B cell (primary cell): ENCODE measurements at regions not wholly inside any gene's neighbourhood (a gene's known extent, or its start where the extent isn't known, plus 50 kb on each side); places are given as distances from the start of the nearest gene placed in this dataset.
A peak's percentile ranks its signal among the peaks of the same experiment; 100 is the strongest.

ENCODE experiments used
- ATAC-seq: fragments of 200-7000 bp; cut with Tn5 transposase; one replicate; pipeline ENCODE4 v1.10.0; 2021; ENCODE audit warnings: low read depth, mild to moderate bottlenecking, moderate number of reproducible peaks, moderate library complexity
- CTCF ChIA-PET: fragments of 350-600 bp; sonication (Branson Sonifier 250); formaldehyde crosslinking; loops from one replicate; lab custom pipeline; 2021; ENCODE audit warnings: antibody characterized with exemption, inconsistent platforms; lab: Charles Lee
- POLR2A ChIA-PET: fragments of 350-600 bp; sonication (Branson Sonifier 250); formaldehyde crosslinking; loops from one replicate; lab custom pipeline; 2021; ENCODE audit warnings: antibody characterized with exemption; lab: Charles Lee
- DNase-seq: peaks from one replicate; pipeline ENCODE4 v3.0.0; 2013
- H2AFZ ChIP-seq: 2 replicates; pipeline ENCODE4 v1.6.1; 2012; ENCODE audit warnings: mild to moderate bottlenecking, low read depth, low read length; ENCODE audit not compliant: insufficient read depth, poor library complexity, severe bottlenecking
- H3K27ac ChIP-seq, 2 donors: 1 replicate in 1 of 2; 2 replicates in 1 of 2; pipeline ENCODE4 v1.5.1; 2012 to 2013; ENCODE audit warnings: low read length in 2 of 2, mild to moderate bottlenecking in 2 of 2, moderate library complexity in 1 of 2
- H3K27me3 ChIP-seq, 4 experiments: fragments of 200-600 bp in 1 of 4; sonication (generic) in 1 of 4; replicated peaks in 1 of 4; 1 replicate in 2 of 4; 2 replicates in 2 of 4; pipeline versions ENCODE4 v1.6.1 to v1.7.0; 2013 to 2016; ENCODE audit warnings: low read length in 3 of 4, mild to moderate bottlenecking in 2 of 4, mixed read lengths in 1 of 4, moderate library complexity in 1 of 4; ENCODE audit not compliant: insufficient read depth in 4 of 4, control insufficient read depth in 3 of 4; ENCODE audit errors: control extremely low read depth in 1 of 4
- H3K36me3 ChIP-seq, 2 experiments: replicated peaks in 1 of 2; 1 replicate in 1 of 2; 2 replicates in 1 of 2; pipeline versions ENCODE4 v1.6.1 to v1.7.1; 2013; ENCODE audit warnings: low read length in 1 of 2; ENCODE audit not compliant: insufficient read depth in 2 of 2, control insufficient read depth in 1 of 2; ENCODE audit errors: control extremely low read depth in 1 of 2, extremely low read depth in 1 of 2
- H3K4me1 ChIP-seq, 2 donors: fragments of 200-600 bp in 1 of 2; sonication (generic) in 1 of 2; 1 replicate in 1 of 2; 2 replicates in 1 of 2; pipeline versions ENCODE4 v1.5.1 to v1.6.1; 2013 to 2017; ENCODE audit warnings: low read length in 2 of 2; ENCODE audit not compliant: control insufficient read depth in 2 of 2, insufficient read depth in 2 of 2
- H3K4me2 ChIP-seq: replicated peaks from 2 replicates; pipeline ENCODE3; 2012; ENCODE audit warnings: mild to moderate bottlenecking, low read depth, low read length; ENCODE audit not compliant: poor library complexity, severe bottlenecking
- H3K4me3 ChIP-seq, 5 experiments: fragments of 200-600 bp in 1 of 5; sonication (generic) in 1 of 5; 1 replicate in 3 of 5; 2 replicates in 2 of 5; pipeline versions ENCODE4 v1.5.1 to v1.7.0; 2011 to 2016; ENCODE audit warnings: low read length in 4 of 5, mild to moderate bottlenecking in 4 of 5, low read depth in 2 of 5, control low read depth in 1 of 5, moderate library complexity in 1 of 5; ENCODE audit not compliant: insufficient read depth in 1 of 5; ENCODE audit errors: control extremely low read depth in 1 of 5, extremely low read depth in 1 of 5
- H3K79me2 ChIP-seq: fragments of 200-600 bp; sonication (generic); one replicate; pipeline ENCODE4 v1.6.0; 2016; ENCODE audit warnings: low read length; ENCODE audit not compliant: control insufficient read depth, insufficient read depth
- H3K9ac ChIP-seq: fragments of 200-600 bp; sonication (generic); 2 replicates; pipeline ENCODE4 v1.6.1; 2017; ENCODE audit warnings: mild to moderate bottlenecking, low read length, moderate library complexity
- H3K9me3 ChIP-seq, 3 donors: one replicate each; pipeline versions ENCODE4 v1.6.1 to v1.7.1; 2013; ENCODE audit warnings: low read length in 2 of 3; ENCODE audit not compliant: control insufficient read depth in 2 of 3, insufficient read depth in 1 of 3; ENCODE audit errors: control extremely low read depth in 1 of 3
- H4K20me1 ChIP-seq: 2 replicates; pipeline ENCODE4 v1.6.0; 2012; ENCODE audit warnings: mild to moderate bottlenecking, low read length; ENCODE audit not compliant: insufficient read depth, control insufficient read depth, poor library complexity, severe bottlenecking
- H3K27ac Mint-ChIP-seq: one replicate; pipeline ENCODE4 v1.8.0; 2021; ENCODE audit warnings: mixed read lengths
- H3K27me3 Mint-ChIP-seq: one replicate; pipeline ENCODE4 v1.8.0; 2021; ENCODE audit warnings: mixed read lengths
- H3K4me1 Mint-ChIP-seq: one replicate; pipeline ENCODE4 v1.8.0; 2021; ENCODE audit warnings: mixed read lengths
- H3K4me3 Mint-ChIP-seq: one replicate; pipeline ENCODE4 v1.8.0; 2021; ENCODE audit warnings: mixed read lengths
- H3K9me3 Mint-ChIP-seq: one replicate; pipeline ENCODE4 v1.8.0; 2022; ENCODE audit warnings: mixed read lengths; ENCODE audit not compliant: insufficient read depth
- EZH2 ChIP-seq: IDR thresholded peaks from 2 replicates; pipeline ENCODE4 v1.6.1; 2012; ENCODE audit warnings: borderline replicate concordance, low read depth, mild to moderate bottlenecking, moderate library complexity, low read length; ENCODE audit not compliant: insufficient read depth, poor library complexity, severe bottlenecking
- WGBS: methylation state at CpG from one replicate; pipeline ENCODE4 v1.1.5; 2013; ENCODE audit warnings: missing lambda C conversion rate; ENCODE audit not compliant: insufficient coverage; 5-methylcytosine and 5-hydroxymethylcytosine counted together
- intact Hi-C: fragments of 100-400 bp; cut with micrococcal nuclease; formaldehyde crosslinking; loops from one replicate; pipeline ENCODE4 v1.10.0; 2022
- TF ChIP-seq, protein P1 (sequence below): fragments of 200-600 bp; IDR thresholded peaks from one replicate; pipeline ENCODE4 v1.8.0; 2022; ENCODE audit warnings: antibody characterized with exemption, mild to moderate bottlenecking

GRCh38 chr5:89733772-89734171 is 675.8 kb downstream of the CETN3 start:
- Mint-ChIP-seq H3K4me3 (no peak overlapping the region), H3K27me3 (no peaks in the 10 kb centered on the region), H3K4me1 (peaks cover 22% of the 10 kb centered on the region), H3K27ac (no peak overlapping the region), H3K9me3 (no peaks in the 10 kb centered on the region)
- Histone ChIP-seq H3K27ac (no peak overlapping the region), H3K9me3 (no peaks in the 10 kb centered on the region), H3K4me1 (peaks cover 13 to 15% of the 10 kb centered on the region in 2 donors), H3K79me2 (no peaks in the 10 kb centered on the region), H3K4me2 (no peak overlapping the region), H3K9ac (no peak overlapping the region), H4K20me1 (no peaks in the 10 kb centered on the region), H3K4me3 (no peak overlapping the region), H3K27me3 (no peaks in the 10 kb centered on the region), H3K36me3 (no peaks in the 10 kb centered on the region), H2AFZ (no peak overlapping the region)
- DNase-seq (peak; percentile 28), ATAC-seq (no peak)
- intact Hi-C loops, result loop anchor here (5.0 kb wide), 1 partner anchor 851 kb away; the partner anchor contains the start of gene MEF2C
- WGBS, result no CpG with 5 or more reads among the region's 1 CpG
- POLR2A ChIA-PET, result no interaction called here
- CTCF ChIA-PET, result interaction anchor here (0.5 kb wide), 1 partner anchor 16 kb away, joined by 3 read pairs; no protein-coding TSS in a partner anchor
- TF ChIP-seq, protein P1, sequence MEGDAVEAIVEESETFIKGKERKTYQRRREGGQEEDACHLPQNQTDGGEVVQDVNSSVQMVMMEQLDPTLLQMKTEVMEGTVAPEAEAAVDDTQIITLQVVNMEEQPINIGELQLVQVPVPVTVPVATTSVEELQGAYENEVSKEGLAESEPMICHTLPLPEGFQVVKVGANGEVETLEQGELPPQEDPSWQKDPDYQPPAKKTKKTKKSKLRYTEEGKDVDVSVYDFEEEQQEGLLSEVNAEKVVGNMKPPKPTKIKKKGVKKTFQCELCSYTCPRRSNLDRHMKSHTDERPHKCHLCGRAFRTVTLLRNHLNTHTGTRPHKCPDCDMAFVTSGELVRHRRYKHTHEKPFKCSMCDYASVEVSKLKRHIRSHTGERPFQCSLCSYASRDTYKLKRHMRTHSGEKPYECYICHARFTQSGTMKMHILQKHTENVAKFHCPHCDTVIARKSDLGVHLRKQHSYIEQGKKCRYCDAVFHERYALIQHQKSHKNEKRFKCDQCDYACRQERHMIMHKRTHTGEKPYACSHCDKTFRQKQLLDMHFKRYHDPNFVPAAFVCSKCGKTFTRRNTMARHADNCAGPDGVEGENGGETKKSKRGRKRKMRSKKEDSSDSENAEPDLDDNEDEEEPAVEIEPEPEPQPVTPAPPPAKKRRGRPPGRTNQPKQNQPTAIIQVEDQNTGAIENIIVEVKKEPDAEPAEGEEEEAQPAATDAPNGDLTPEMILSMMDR, result no peak

- Histone ChIP-seq H3K9ac (no peak overlapping the region), H3K9me3 (no peaks in the 10 kb centered on the region), H3K36me3 (no peaks in the 10 kb centered on the region), H2AFZ (peak overlapping the region; percentile 56), H3K4me3 (no peak overlapping the region), H3K79me2 (no peaks in the 10 kb centered on the region), H3K4me2 (peak overlapping the region; percentile 42), H3K27ac (peak overlapping the region in 1 of 2 donors; percentile 31), H4K20me1 (no peaks in the 10 kb centered on the region), H3K27me3 (no peaks in the 10 kb centered on the region), H3K4me1 (peaks cover 22 to 27% of the 10 kb centered on the region in 2 donors)
- peak; percentile 26 for DNase-seq
- peak overlapping the region; percentile 16 for H3K27ac Mint-ChIP-seq
- peak overlapping the region; percentile 14 for H3K4me3 Mint-ChIP-seq
- H3K9me3 Mint-ChIP-seq, result no peaks in the 10 kb centered on the region
- intact Hi-C loops, result loop anchor here (1.0 to 10.0 kb wide), 3 partner anchors 555 to 1000 kb away; partner anchors contain the start of gene MEF2C
- no peak for TF ChIP-seq EZH2
- TF ChIP-seq, protein P1, result no peak
- H3K27me3 Mint-ChIP-seq, result no peaks in the 10 kb centered on the region
- ChIA-PET POLR2A (no interaction called here), CTCF (interaction anchor here (0.7 to 4.2 kb wide), 14 partner anchors 10 to 1001 kb away, joined by 3 to 63 read pairs (median 3); no protein-coding TSS in a partner anchor)
- peak; percentile 17 for ATAC-seq
- H3K4me1 Mint-ChIP-seq, result peaks cover 27% of the 10 kb centered on the region
- WGBS, result no CpG with 5 or more reads among the region's 2 CpGs
Measured at GRCh38 chr5:89729623-89730301, 679.8 kb downstream of the CETN3 start.
